Activated B cell treated with CpG ODN at 0.5 μM for 24 hours (primary cell): ENCODE measurements at regions not wholly inside any gene's neighbourhood (a gene's known extent, or its start where the extent isn't known, plus 50 kb on each side); places are given as distances from the start of the nearest gene placed in this dataset.

Experiments used
- ATAC-seq: fragments of 200-7000 bp; cut with Tn5 transposase; one replicate; pipeline ENCODE4 v1.10.0; 2021; ENCODE audit warnings: low read depth, mild to moderate bottlenecking, moderate library complexity
- CTCF ChIA-PET: fragments of 350-600 bp; sonication (Branson Sonifier 250); formaldehyde crosslinking; loops from one replicate; lab custom pipeline; 2021; ENCODE audit warnings: antibody characterized with exemption; lab: Charles Lee
- POLR2A ChIA-PET: fragments of 350-600 bp; sonication (Branson Sonifier 250); formaldehyde crosslinking; loops from one replicate; lab custom pipeline; 2021; ENCODE audit warnings: antibody characterized with exemption; lab: Charles Lee
- DNase-seq: peaks from one replicate; pipeline ENCODE4 v3.0.0; 2022
- H3K27ac Mint-ChIP-seq: one replicate; pipeline ENCODE4 v1.8.0; 2020; ENCODE audit warnings: mixed read lengths
- H3K27me3 Mint-ChIP-seq: one replicate; pipeline ENCODE4 v1.8.0; 2021; ENCODE audit warnings: mixed read lengths
- H3K36me3 Mint-ChIP-seq: one replicate; pipeline ENCODE4 v1.8.0; 2021; ENCODE audit warnings: low read depth, mixed read lengths
- H3K4me1 Mint-ChIP-seq: one replicate; pipeline ENCODE4 v1.8.0; 2021; ENCODE audit warnings: mixed read lengths
- H3K4me3 Mint-ChIP-seq: one replicate; pipeline ENCODE4 v1.8.0; 2020; ENCODE audit warnings: mild to moderate bottlenecking, mixed read lengths
- H3K9me3 Mint-ChIP-seq: one replicate; pipeline ENCODE4 v1.8.0; 2020; ENCODE audit warnings: mixed read lengths
- CTCF ChIP-seq: fragments of 200-600 bp; IDR thresholded peaks from one replicate; pipeline ENCODE4 v1.8.0; 2022; ENCODE audit warnings: antibody characterized with exemption, mild to moderate bottlenecking
- intact Hi-C: fragments of 100-400 bp; cut with micrococcal nuclease; formaldehyde crosslinking; loops from one replicate; pipeline ENCODE4 v1.15.1; 2024

- DNase-seq (no peak), ATAC-seq (no peak)
- no peak overlapping the region for H3K4me3 Mint-ChIP-seq
- no peaks in the 10 kb centered on the region for H3K36me3 Mint-ChIP-seq
- ChIA-PET POLR2A (no interaction called here), CTCF (no interaction called here)
- TF ChIP-seq CTCF, result no peak
- H3K9me3 Mint-ChIP-seq, result no peaks in the 10 kb centered on the region
- intact Hi-C loops, result no loop called here
- no peak overlapping the region for H3K27ac Mint-ChIP-seq
- no peaks in the 10 kb centered on the region for H3K27me3 Mint-ChIP-seq
- no peaks in the 10 kb centered on the region for H3K4me1 Mint-ChIP-seq
These were observed 201.0 kb upstream of the CAMK1G start for GRCh38 chr1:209382231-209383100.

GRCh38 chr1:209383422-209383821 lies 200.1 kb upstream of the CAMK1G start:
- Mint-ChIP-seq H3K36me3 (no peaks in the 10 kb centered on the region), H3K9me3 (no peaks in the 10 kb centered on the region), H3K27me3 (no peaks in the 10 kb centered on the region), H3K4me1 (no peaks in the 10 kb centered on the region), H3K27ac (no peak overlapping the region), H3K4me3 (no peak overlapping the region)
- TF ChIP-seq CTCF, result no peak
- ATAC-seq (no peak), DNase-seq (no peak)
- CTCF ChIA-PET, result no interaction called here
- POLR2A ChIA-PET, result no interaction called here
- intact Hi-C loops, result no loop called here

- Mint-ChIP-seq H3K36me3 (no peaks in the 10 kb centered on the region), H3K27me3 (no peaks in the 10 kb centered on the region), H3K9me3 (no peaks in the 10 kb centered on the region), H3K27ac (no peak overlapping the region), H3K4me1 (no peaks in the 10 kb centered on the region), H3K4me3 (no peak overlapping the region)
- intact Hi-C loops, result no loop called here
- ChIA-PET POLR2A (no interaction called here), CTCF (no interaction called here)
- DNase-seq, result no peak
- TF ChIP-seq CTCF, result no peak
- ATAC-seq, result no peak
These were observed 199.4 kb upstream of the CAMK1G start for GRCh38 chr1:209383907-209384709.

- no peak for ATAC-seq
- Mint-ChIP-seq H3K4me3 (no peak overlapping the region), H3K4me1 (no peaks in the 10 kb centered on the region), H3K27me3 (no peaks in the 10 kb centered on the region), H3K36me3 (no peaks in the 10 kb centered on the region), H3K27ac (no peak overlapping the region), H3K9me3 (no peaks in the 10 kb centered on the region)
- no peak for DNase-seq
- TF ChIP-seq CTCF, result no peak
- ChIA-PET CTCF (no interaction called here), POLR2A (no interaction called here)
- intact Hi-C loops, result no loop called here
These were observed 198.6 kb upstream of the CAMK1G start for GRCh38 chr1:209384710-209385550.
